ENCODE measurements at regions not wholly inside any gene's neighbourhood (a gene's known extent, or its start where the extent isn't known, plus 50 kb on each side); places are given as distances from the start of the nearest gene placed in this dataset.

GRCh38 chr4:138555108-138555507 is 313.0 kb upstream of the SLC7A11 start:
- no peak for DNase-seq

- DNase-seq = no peak
These were observed 311.1 kb upstream of the SLC7A11 start for GRCh38 chr4:138553001-138553845.

GRCh38 chr4:138542191-138542776 is 300.1 kb upstream of the SLC7A11 start:
- DNase-seq = no peak

GRCh38 chr4:138540056-138540800 is 298.1 kb upstream of the SLC7A11 start:
- DNase-seq = no peak

- DNase-seq = no peak
These were observed 296.6 kb upstream of the SLC7A11 start for GRCh38 chr4:138538743-138539142.

- DNase-seq = no peak
These were observed 295.8 kb upstream of the SLC7A11 start for GRCh38 chr4:138537731-138538490.

GRCh38 chr4:138535316-138535715 is 293.2 kb upstream of the SLC7A11 start:
- DNase-seq = no peak

- DNase-seq = no peak
These were observed 280.2 kb upstream of the SLC7A11 start for GRCh38 chr4:138522366-138522765.

- no peak for DNase-seq
These were observed 279.7 kb upstream of the SLC7A11 start for GRCh38 chr4:138521809-138522208.

- no peak for DNase-seq
These were observed 277.3 kb upstream of the SLC7A11 start for GRCh38 chr4:138519436-138519835.

GRCh38 chr4:138513535-138513934 is 271.4 kb upstream of the SLC7A11 start:
- no peak for DNase-seq

- DNase-seq = no peak
These were observed 270.6 kb upstream of the SLC7A11 start for GRCh38 chr4:138512756-138513155.

- no peak for DNase-seq
These were observed 267.9 kb upstream of the SLC7A11 start for GRCh38 chr4:138510053-138510452.

GRCh38 chr4:138509346-138509745 is 267.2 kb upstream of the SLC7A11 start:
- DNase-seq = no peak

- DNase-seq = no peak
These were observed 265.4 kb upstream of the SLC7A11 start for GRCh38 chr4:138507522-138507921.

GRCh38 chr4:138501614-138502013 is 259.5 kb upstream of the SLC7A11 start:
- no peak for DNase-seq

- no peak for DNase-seq
These were observed 258.7 kb upstream of the SLC7A11 start for GRCh38 chr4:138500869-138501268.

GRCh38 chr4:138499627-138500026 is 257.5 kb upstream of the SLC7A11 start:
- no peak for DNase-seq

GRCh38 chr4:138494931-138495330 is 252.8 kb upstream of the SLC7A11 start:
- DNase-seq = no peak

- DNase-seq = no peak
These were observed 252.0 kb upstream of the SLC7A11 start for GRCh38 chr4:138494116-138494515.

- no peak for DNase-seq
These were observed 250.0 kb upstream of the SLC7A11 start for GRCh38 chr4:138492176-138492575.

- DNase-seq = no peak
These were observed 246.4 kb upstream of the SLC7A11 start for GRCh38 chr4:138488533-138488932.

- DNase-seq = no peak
These were observed 245.5 kb upstream of the SLC7A11 start for GRCh38 chr4:138487670-138488069.

Data from effector CD8-positive, alpha-beta T cell (primary cell).